ENCODE measurements at regions not wholly inside any gene's neighbourhood (a gene's known extent, or its start where the extent isn't known, plus 50 kb on each side); places are given as distances from the start of the nearest gene placed in this dataset.

GRCh38 chrX:147342197-147342596, 527.7 kb upstream of the CXorf51A start:
- no peak for TF ChIP-seq EZH2 (IDR thresholded peaks at IDR 0.05; ENCODE audit: low read depth)
- TF ChIP-seq CTCF (conservative IDR thresholded peaks at IDR 0.05) = no peak

Data from PC-9 (cell line).